ENCODE measurements at regions not wholly inside any gene's neighbourhood (a gene's known extent, or its start where the extent isn't known, plus 50 kb on each side); places are given as distances from the start of the nearest gene placed in this dataset.

GRCh38 chr1:8185400-8185799 is 132.5 kb upstream of the SLC45A1 start:
- POLR2A ChIA-PET = no interaction called here
- no peak for DNase-seq (ENCODE audit: low read depth, low spot score)
- TF ChIP-seq CTCF (IDR thresholded peaks at IDR 0.05; ENCODE audit: insufficient read depth, low read length, missing control alignments) = no peak
- H3K4me3 ChIP-seq (ENCODE audit: low read depth, low read length) = no peak overlapping the region
- CTCF ChIA-PET = interaction anchor here (1.0 to 2.6 kb wide), 2 partner anchors 9 to 20 kb away, joined by 3 to 8 read pairs; no protein-coding TSS in a partner anchor

- CTCF ChIA-PET = interaction anchor here (1.0 to 2.6 kb wide), 2 partner anchors 10 to 19 kb away, joined by 3 to 8 read pairs; no protein-coding TSS in a partner anchor
- H3K4me3 ChIP-seq (ENCODE audit: low read depth, low read length) = no peak overlapping the region
- DNase-seq (ENCODE audit: low read depth, low spot score) = no peak
- POLR2A ChIA-PET = no interaction called here
- no peak for TF ChIP-seq CTCF (IDR thresholded peaks at IDR 0.05; ENCODE audit: insufficient read depth, low read length, missing control alignments)
Observed at GRCh38 chr1:8184301-8184700, 133.6 kb upstream of the SLC45A1 start.

GRCh38 chr1:8182034-8182761 is 135.7 kb upstream of the SLC45A1 start:
- ChIA-PET CTCF (interaction anchor here (0.6 kb wide), 1 partner anchor 22 kb away, joined by 3 read pairs; no protein-coding TSS in a partner anchor), POLR2A (no interaction called here)
- H3K4me3 ChIP-seq (ENCODE audit: low read depth, low read length) = no peak overlapping the region
- DNase-seq (ENCODE audit: low read depth, low spot score) = no peak
- TF ChIP-seq CTCF (IDR thresholded peaks at IDR 0.05; ENCODE audit: insufficient read depth, low read length, missing control alignments) = no peak

GRCh38 chr1:8179132-8179793 is 138.7 kb upstream of the SLC45A1 start:
- POLR2A ChIA-PET = no interaction called here
- DNase-seq (ENCODE audit: low read depth, low spot score) = no peak
- CTCF ChIA-PET = interaction anchor here (0.9 kb wide), 1 partner anchor 55 kb away, joined by 3 read pairs; no protein-coding TSS in a partner anchor
- H3K4me3 ChIP-seq (ENCODE audit: low read depth, low read length) = no peak overlapping the region
- TF ChIP-seq CTCF (IDR thresholded peaks at IDR 0.05; ENCODE audit: insufficient read depth, low read length, missing control alignments) = no peak

- POLR2A ChIA-PET = no interaction called here
- no peak for DNase-seq (ENCODE audit: low read depth, low spot score)
- no peak for TF ChIP-seq CTCF (IDR thresholded peaks at IDR 0.05; ENCODE audit: insufficient read depth, low read length, missing control alignments)
- CTCF ChIA-PET = no interaction called here
- no peak overlapping the region for H3K4me3 ChIP-seq (ENCODE audit: low read depth, low read length)
Observed at GRCh38 chr1:8176279-8176678, 141.6 kb upstream of the SLC45A1 start.

- POLR2A ChIA-PET = no interaction called here
Observed at GRCh38 chr1:8174807-8175206, 143.1 kb upstream of the SLC45A1 start.

More at GRCh38 chr1:8174807-8175206, 143.1 kb upstream of the SLC45A1 start:
- no peak for TF ChIP-seq CTCF (IDR thresholded peaks at IDR 0.05; ENCODE audit: insufficient read depth, low read length, missing control alignments)
- CTCF ChIA-PET = interaction anchor here (1.0 kb wide), 1 partner anchor 23 kb away, joined by 4 read pairs; no protein-coding TSS in a partner anchor
- DNase-seq (ENCODE audit: low read depth, low spot score) = no peak
- no peak overlapping the region for H3K4me3 ChIP-seq (ENCODE audit: low read depth, low read length)
